ENCODE measurements at regions not wholly inside any gene's neighbourhood (a gene's known extent, or its start where the extent isn't known, plus 50 kb on each side); places are given as distances from the start of the nearest gene placed in this dataset.

DNA sequence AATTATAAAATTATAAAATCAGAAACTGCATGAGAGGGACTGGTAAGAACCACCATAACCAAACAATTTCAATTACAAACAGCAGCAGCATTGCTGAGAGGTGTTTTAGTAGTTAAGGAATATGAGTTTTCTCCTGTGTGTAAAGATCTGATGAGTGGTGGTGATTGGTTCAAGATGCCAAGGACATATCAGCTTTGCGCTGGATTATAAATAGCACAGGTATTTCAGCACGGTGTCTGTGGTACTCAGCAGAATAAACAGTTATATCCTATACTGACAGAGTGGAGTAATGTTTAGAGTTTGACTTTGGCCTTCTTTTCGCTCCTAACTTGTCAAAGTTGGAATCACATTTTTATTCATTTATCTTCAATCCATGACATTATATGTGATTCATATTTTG, 501.0 kb downstream of the CDH26 start:
- H3K4me3 ChIP-seq (ENCODE audit: low read depth, low read length): no peak overlapping the region
- TF ChIP-seq, protein P1, sequence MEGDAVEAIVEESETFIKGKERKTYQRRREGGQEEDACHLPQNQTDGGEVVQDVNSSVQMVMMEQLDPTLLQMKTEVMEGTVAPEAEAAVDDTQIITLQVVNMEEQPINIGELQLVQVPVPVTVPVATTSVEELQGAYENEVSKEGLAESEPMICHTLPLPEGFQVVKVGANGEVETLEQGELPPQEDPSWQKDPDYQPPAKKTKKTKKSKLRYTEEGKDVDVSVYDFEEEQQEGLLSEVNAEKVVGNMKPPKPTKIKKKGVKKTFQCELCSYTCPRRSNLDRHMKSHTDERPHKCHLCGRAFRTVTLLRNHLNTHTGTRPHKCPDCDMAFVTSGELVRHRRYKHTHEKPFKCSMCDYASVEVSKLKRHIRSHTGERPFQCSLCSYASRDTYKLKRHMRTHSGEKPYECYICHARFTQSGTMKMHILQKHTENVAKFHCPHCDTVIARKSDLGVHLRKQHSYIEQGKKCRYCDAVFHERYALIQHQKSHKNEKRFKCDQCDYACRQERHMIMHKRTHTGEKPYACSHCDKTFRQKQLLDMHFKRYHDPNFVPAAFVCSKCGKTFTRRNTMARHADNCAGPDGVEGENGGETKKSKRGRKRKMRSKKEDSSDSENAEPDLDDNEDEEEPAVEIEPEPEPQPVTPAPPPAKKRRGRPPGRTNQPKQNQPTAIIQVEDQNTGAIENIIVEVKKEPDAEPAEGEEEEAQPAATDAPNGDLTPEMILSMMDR (IDR thresholded peaks at IDR 0.05; ENCODE audit: control insufficient read depth, extremely low read depth, insufficient read depth): no peak
- no peak for DNase-seq (ENCODE audit: low read depth)

GRCh38 chr20:60461993-60462392, 503.8 kb downstream of the CDH26 start:
- no peak for DNase-seq (ENCODE audit: low read depth)
- no peak overlapping the region for H3K4me3 ChIP-seq (ENCODE audit: low read depth, low read length)
- TF ChIP-seq, protein P1 (IDR thresholded peaks at IDR 0.05; ENCODE audit: control insufficient read depth, extremely low read depth, insufficient read depth): no peak

- H3K4me3 ChIP-seq (ENCODE audit: low read depth, low read length): no peak overlapping the region
- DNase-seq (ENCODE audit: low read depth): no peak
- TF ChIP-seq, protein P1 (IDR thresholded peaks at IDR 0.05; ENCODE audit: control insufficient read depth, extremely low read depth, insufficient read depth): no peak
Observed at GRCh38 chr20:60463798-60464197, 505.6 kb downstream of the CDH26 start.

DNA sequence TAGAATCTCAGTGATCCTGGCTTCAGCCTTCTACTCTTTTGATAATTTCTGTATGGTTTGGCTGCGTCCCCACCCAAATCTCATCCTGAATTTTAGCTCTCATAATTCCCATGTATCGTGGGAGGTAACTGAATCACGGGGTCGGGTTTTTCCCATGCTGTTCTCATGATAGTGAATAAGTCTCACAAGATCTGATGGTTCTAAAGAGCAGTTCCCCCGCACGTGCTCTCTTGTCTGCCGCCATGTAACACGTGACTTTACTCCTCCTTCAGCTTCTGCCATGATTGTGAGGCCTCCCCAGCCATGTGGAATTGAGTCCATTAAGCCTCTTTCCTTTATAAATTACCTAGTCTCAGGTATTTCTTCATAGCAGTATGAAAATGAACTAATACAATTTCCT, 507.2 kb downstream of the CDH26 start:
- no peak for DNase-seq (ENCODE audit: low read depth)
- TF ChIP-seq, protein P1 (IDR thresholded peaks at IDR 0.05; ENCODE audit: control insufficient read depth, extremely low read depth, insufficient read depth): no peak
- no peak overlapping the region for H3K4me3 ChIP-seq (ENCODE audit: low read depth, low read length)

DNA sequence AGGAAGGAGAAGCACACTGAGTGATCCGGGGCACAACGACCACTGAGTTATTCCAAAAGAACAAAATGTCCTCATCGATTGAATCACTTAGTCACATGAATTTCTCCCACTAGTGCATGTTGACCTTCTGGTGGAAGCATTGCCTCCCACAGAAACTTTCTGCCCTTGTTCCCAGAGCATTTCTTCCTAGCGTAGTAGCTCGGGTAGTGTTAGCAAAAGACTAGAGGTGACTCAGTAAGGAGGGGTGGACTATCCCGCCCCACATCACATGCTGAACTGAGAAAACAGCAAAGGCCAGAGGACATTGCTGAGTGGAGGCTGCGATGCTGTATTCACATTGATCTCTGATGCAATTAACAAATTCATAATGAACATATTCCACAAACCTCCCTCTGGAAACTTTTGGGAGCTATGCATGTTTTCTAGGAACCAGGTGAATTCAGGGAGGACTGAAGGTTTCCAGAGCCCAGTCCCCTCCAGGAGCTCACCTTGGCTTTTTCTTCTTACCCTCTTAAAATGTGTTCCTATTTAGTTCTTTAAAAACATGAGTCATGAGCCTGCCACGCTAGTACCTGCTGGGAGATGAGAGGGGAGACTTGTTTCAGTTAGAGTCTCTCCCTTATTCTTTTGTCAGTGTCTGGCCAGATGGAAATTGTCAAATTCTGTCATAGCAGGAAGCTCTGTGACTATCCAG, 507.9 kb downstream of the CDH26 start:
- no peak for DNase-seq (ENCODE audit: low read depth)
- TF ChIP-seq, protein P1 (IDR thresholded peaks at IDR 0.05; ENCODE audit: control insufficient read depth, extremely low read depth, insufficient read depth): no peak
- H3K4me3 ChIP-seq (ENCODE audit: low read depth, low read length): no peak overlapping the region

DNA sequence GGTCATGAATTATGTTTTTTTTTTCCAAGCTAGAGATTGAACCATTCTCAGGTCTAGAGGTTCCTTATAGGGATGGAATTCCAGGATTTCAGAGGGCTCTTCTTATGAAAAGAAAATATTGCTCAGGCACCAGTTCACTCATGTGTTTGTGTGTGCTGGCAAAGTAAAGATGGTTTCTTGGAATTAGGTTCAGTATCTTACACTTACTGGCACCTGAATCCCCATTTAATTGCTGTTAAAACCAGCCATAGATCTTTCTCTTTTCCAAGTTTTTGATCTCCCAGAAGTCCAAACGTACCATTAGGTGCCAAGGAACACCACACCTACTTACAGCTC, 508.4 kb downstream of the CDH26 start:
- H3K4me3 ChIP-seq (ENCODE audit: low read depth, low read length): no peak overlapping the region

More for the DNA sequence above, 508.4 kb downstream of the CDH26 start:
- TF ChIP-seq, protein P1 (IDR thresholded peaks at IDR 0.05; ENCODE audit: control insufficient read depth, extremely low read depth, insufficient read depth): no peak
- DNase-seq (ENCODE audit: low read depth): no peak
